ENCODE measurements at regions not wholly inside any gene's neighbourhood (a gene's known extent, or its start where the extent isn't known, plus 50 kb on each side); places are given as distances from the start of the nearest gene placed in this dataset.

GRCh38 chr5:27652505-27652904 is 614.1 kb upstream of the CDH9 start:
- intact Hi-C loops (cut with micrococcal nuclease) = no loop called here
- Histone ChIP-seq H3K36me3 (ENCODE audit: control insufficient read depth, insufficient read depth, low read length) (no peaks in the 10 kb centered on the region), H3K27ac (ENCODE audit: low read length) (no peak overlapping the region), H3K4me1 (ENCODE audit: control insufficient read depth, insufficient read depth, low read length) (no peaks in the 10 kb centered on the region), H3K9me3 (ENCODE audit: control insufficient read depth, insufficient read depth, low read length) (peaks cover 11% of the 10 kb centered on the region), H3K4me3 (ENCODE audit: low read length) (no peak overlapping the region), H3K27me3 (ENCODE audit: control insufficient read depth, insufficient read depth, low read length) (no peaks in the 10 kb centered on the region)
- WGBS (ENCODE audit: insufficient coverage) = 85% methylated on average over 4 of the region's 4 CpGs
- H3K9me3 Mint-ChIP-seq = peaks cover 19 to 26% of the 10 kb centered on the region in 2 donors
- peaks cover 28% of the 10 kb centered on the region for H3K36me3 Mint-ChIP-seq
- H3K4me3 Mint-ChIP-seq = no peak overlapping the region
- H3K27ac Mint-ChIP-seq = no peak overlapping the region
- no peak for TF ChIP-seq CTCF (IDR thresholded peaks at IDR 0.05)
- DNase-seq (no peak), ATAC-seq (no peak)
- H3K27me3 Mint-ChIP-seq (ENCODE audit: low read depth in 2 of 2) = no peaks in the 10 kb centered on the region
- H3K4me1 Mint-ChIP-seq = no peaks in the 10 kb centered on the region

- TF ChIP-seq CTCF (IDR thresholded peaks at IDR 0.05) = no peak
- Mint-ChIP-seq H3K4me1 (no peaks in the 10 kb centered on the region), H3K36me3 (no peaks in the 10 kb centered on the region), H3K27me3 (ENCODE audit: low read depth in 2 of 2) (no peaks in the 10 kb centered on the region), H3K27ac (no peak overlapping the region), H3K4me3 (no peak overlapping the region), H3K9me3 (peaks cover 7 to 11% of the 10 kb centered on the region in 2 donors)
- no peak overlapping the region for H3K27ac ChIP-seq (ENCODE audit: low read length)
- peaks cover 6% of the 10 kb centered on the region for H3K9me3 ChIP-seq (ENCODE audit: control insufficient read depth, insufficient read depth, low read length)
- no peaks in the 10 kb centered on the region for H3K27me3 ChIP-seq (ENCODE audit: control insufficient read depth, insufficient read depth, low read length)
- H3K36me3 ChIP-seq (ENCODE audit: control insufficient read depth, insufficient read depth, low read length) = no peaks in the 10 kb centered on the region
- DNase-seq (no peak), ATAC-seq (no peak)
- no peaks in the 10 kb centered on the region for H3K4me1 ChIP-seq (ENCODE audit: control insufficient read depth, insufficient read depth, low read length)
- no peak overlapping the region for H3K4me3 ChIP-seq (ENCODE audit: low read length)
- intact Hi-C loops (cut with micrococcal nuclease) = no loop called here
- 87% methylated on average over 4 of the region's 6 CpGs for WGBS (ENCODE audit: insufficient coverage)
Measured at GRCh38 chr5:27639005-27639612, 600.7 kb upstream of the CDH9 start.

- DNase-seq (no peak), ATAC-seq (no peak)
- Histone ChIP-seq H3K4me3 (ENCODE audit: low read length) (no peak overlapping the region), H3K9me3 (ENCODE audit: control insufficient read depth, insufficient read depth, low read length) (peaks cover 7% of the 10 kb centered on the region), H3K4me1 (ENCODE audit: control insufficient read depth, insufficient read depth, low read length) (no peaks in the 10 kb centered on the region), H3K27ac (ENCODE audit: low read length) (no peak overlapping the region), H3K36me3 (ENCODE audit: control insufficient read depth, insufficient read depth, low read length) (no peaks in the 10 kb centered on the region), H3K27me3 (ENCODE audit: control insufficient read depth, insufficient read depth, low read length) (no peaks in the 10 kb centered on the region)
- no peak for TF ChIP-seq CTCF (IDR thresholded peaks at IDR 0.05)
- H3K9me3 Mint-ChIP-seq = peaks cover 13 to 26% of the 10 kb centered on the region in 2 donors
- intact Hi-C loops (cut with micrococcal nuclease) = no loop called here
- H3K36me3 Mint-ChIP-seq = peaks cover 11% of the 10 kb centered on the region
- no peaks in the 10 kb centered on the region for H3K27me3 Mint-ChIP-seq (ENCODE audit: low read depth in 2 of 2)
- no peak overlapping the region for H3K4me3 Mint-ChIP-seq
- no peaks in the 10 kb centered on the region for H3K4me1 Mint-ChIP-seq
- 50% methylated on average over 1 of the region's 2 CpGs for WGBS (ENCODE audit: insufficient coverage)
- no peak overlapping the region for H3K27ac Mint-ChIP-seq
Measured at GRCh38 chr5:27619982-27620381, 581.6 kb upstream of the CDH9 start.

DNA sequence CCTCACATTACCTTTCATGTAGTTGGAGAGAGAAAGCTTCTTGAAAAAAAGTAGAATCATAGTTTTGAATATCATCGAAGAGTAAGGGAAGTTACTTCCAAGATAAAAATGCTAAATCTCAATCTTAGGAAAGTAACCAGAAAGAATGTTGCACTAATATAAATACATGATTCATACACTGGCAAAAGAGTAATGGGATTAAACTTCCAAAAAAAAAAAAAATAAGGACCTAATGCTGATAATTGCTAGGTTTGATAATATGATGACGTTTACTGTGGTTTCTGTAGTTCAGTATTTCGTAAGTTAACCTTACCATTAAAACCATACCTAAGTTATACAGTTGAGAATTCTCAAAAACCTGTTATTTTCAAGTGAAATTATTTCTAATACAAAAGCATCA is 573.8 kb upstream of the CDH9 start:
- H3K27me3 Mint-ChIP-seq (ENCODE audit: low read depth in 2 of 2) = no peaks in the 10 kb centered on the region
- ATAC-seq = no peak
- intact Hi-C loops (cut with micrococcal nuclease) = no loop called here

More for the DNA sequence above, 573.8 kb upstream of the CDH9 start:
- H3K4me1 Mint-ChIP-seq = no peaks in the 10 kb centered on the region
- peaks cover 24 to 33% of the 10 kb centered on the region in 2 donors for H3K9me3 Mint-ChIP-seq
- peaks cover 18% of the 10 kb centered on the region for H3K36me3 Mint-ChIP-seq
- no CpG with 5 or more reads among the region's 3 CpGs for WGBS (ENCODE audit: insufficient coverage)
- no peaks in the 10 kb centered on the region for H3K4me1 ChIP-seq (ENCODE audit: control insufficient read depth, insufficient read depth, low read length)
- no peak overlapping the region for H3K4me3 Mint-ChIP-seq
- H3K27ac Mint-ChIP-seq = no peak overlapping the region
- no peak for TF ChIP-seq CTCF (IDR thresholded peaks at IDR 0.05)
- peaks cover 3% of the 10 kb centered on the region for H3K9me3 ChIP-seq (ENCODE audit: control insufficient read depth, insufficient read depth, low read length)
- no peaks in the 10 kb centered on the region for H3K36me3 ChIP-seq (ENCODE audit: control insufficient read depth, insufficient read depth, low read length)
- no peak overlapping the region for H3K27ac ChIP-seq (ENCODE audit: low read length)
- no peak overlapping the region for H3K4me3 ChIP-seq (ENCODE audit: low read length)
- no peaks in the 10 kb centered on the region for H3K27me3 ChIP-seq (ENCODE audit: control insufficient read depth, insufficient read depth, low read length)
- no peak for DNase-seq
